ENCODE measurements at regions not wholly inside any gene's neighbourhood (a gene's known extent, or its start where the extent isn't known, plus 50 kb on each side); places are given as distances from the start of the nearest gene placed in this dataset.

- H3K27ac ChIP-seq = no peak overlapping the region
- TF ChIP-seq POLR2A (IDR thresholded peaks at IDR 0.05) (no peak), POLR2AphosphoS5 (IDR thresholded peaks at IDR 0.05) (no peak)
- no peaks in the 10 kb centered on the region for H3K36me3 ChIP-seq
- intact Hi-C loops (cut with DNase I) = no loop called here
- H3K27me3 ChIP-seq = no peaks in the 10 kb centered on the region
- no peak overlapping the region for H3K4me3 ChIP-seq
- no peaks in the 10 kb centered on the region for H3K4me1 ChIP-seq
- DNase-seq = no peak
- 85 to 92% methylated on average over 4 of the region's 4 CpGs for WGBS, 2 donors
- H3K9me3 ChIP-seq = no peaks in the 10 kb centered on the region
These were observed 118.4 kb downstream of the BCL2L11 start for GRCh38 chr2:111239107-111239506.

GRCh38 chr2:111239581-111240249, 119.0 kb downstream of the BCL2L11 start:
- WGBS, 2 donors = 94 to 96% methylated on average over 3 of the region's 3 CpGs
- TF ChIP-seq EP300 (IDR thresholded peaks at IDR 0.05) = no peak
- TF ChIP-seq POLR2AphosphoS5 (IDR thresholded peaks at IDR 0.05) = no peak
- TF ChIP-seq CTCF (IDR thresholded peaks at IDR 0.05) = no peak
- intact Hi-C loops (cut with DNase I) = no loop called here
- Histone ChIP-seq H3K4me1 (no peaks in the 10 kb centered on the region), H3K27me3 (no peaks in the 10 kb centered on the region), H3K9me3 (no peaks in the 10 kb centered on the region), H3K27ac (no peak overlapping the region), H3K36me3 (no peaks in the 10 kb centered on the region), H3K4me3 (no peak overlapping the region)
- DNase-seq = no peak

GRCh38 chr2:111243295-111243694, 122.6 kb downstream of the BCL2L11 start:
- intact Hi-C loops (cut with DNase I) = no loop called here

GRCh38 chr2:111244864-111245263, 124.2 kb downstream of the BCL2L11 start:
- 93 to 96% methylated on average over 3 of the region's 3 CpGs for WGBS, 2 donors
- no peaks in the 10 kb centered on the region for H3K36me3 ChIP-seq
- H3K9me3 ChIP-seq = no peaks in the 10 kb centered on the region
- no peak overlapping the region for H3K27ac ChIP-seq
- H3K4me1 ChIP-seq = peaks cover 0 to 6% (median 2%) of the 10 kb centered on the region in 4 donors
- DNase-seq = no peak
- TF ChIP-seq POLR2AphosphoS5 (IDR thresholded peaks at IDR 0.05) (no peak), POLR2A (IDR thresholded peaks at IDR 0.05) (no peak), CTCF (IDR thresholded peaks at IDR 0.05) (no peak), EP300 (IDR thresholded peaks at IDR 0.05) (no peak)
- no peaks in the 10 kb centered on the region for H3K27me3 ChIP-seq
- intact Hi-C loops (cut with DNase I) = no loop called here
- H3K4me3 ChIP-seq = no peak overlapping the region

More at GRCh38 chr2:111243295-111243694, 122.6 kb downstream of the BCL2L11 start:
- no peaks in the 10 kb centered on the region for H3K36me3 ChIP-seq
- no peaks in the 10 kb centered on the region for H3K9me3 ChIP-seq
- no peak for DNase-seq
- H3K27me3 ChIP-seq = no peaks in the 10 kb centered on the region
- TF ChIP-seq POLR2AphosphoS5 (IDR thresholded peaks at IDR 0.05) (no peak), EP300 (IDR thresholded peaks at IDR 0.05) (no peak), CTCF (IDR thresholded peaks at IDR 0.05) (no peak), POLR2A (IDR thresholded peaks at IDR 0.05) (no peak)
- H3K27ac ChIP-seq = no peak overlapping the region
- H3K4me3 ChIP-seq = no peak overlapping the region
- H3K4me1 ChIP-seq = no peaks in the 10 kb centered on the region

- H3K27me3 ChIP-seq = no peaks in the 10 kb centered on the region
- intact Hi-C loops (cut with DNase I) = no loop called here
- H3K36me3 ChIP-seq = no peaks in the 10 kb centered on the region
- peaks cover 0 to 15% (median 3%) of the 10 kb centered on the region in 4 donors for H3K4me1 ChIP-seq
- WGBS, 2 donors = 78 to 95% methylated on average over 4 of the region's 4 CpGs
- no peak for DNase-seq
- H3K27ac ChIP-seq = no peak overlapping the region
- H3K9me3 ChIP-seq = no peaks in the 10 kb centered on the region
- TF ChIP-seq CTCF (IDR thresholded peaks at IDR 0.05) = no peak
- TF ChIP-seq POLR2AphosphoS5 (IDR thresholded peaks at IDR 0.05) = no peak
- TF ChIP-seq EP300 (IDR thresholded peaks at IDR 0.05) = no peak
- no peak for TF ChIP-seq POLR2A (IDR thresholded peaks at IDR 0.05)
- no peak overlapping the region for H3K4me3 ChIP-seq
These were observed 125.9 kb downstream of the BCL2L11 start for GRCh38 chr2:111246620-111247061.

Measured in sigmoid colon (tissue), 6 donors.